Left lung (tissue), 4 donors: ENCODE measurements at regions not wholly inside any gene's neighbourhood (a gene's known extent, or its start where the extent isn't known, plus 50 kb on each side); places are given as distances from the start of the nearest gene placed in this dataset.
A peak's percentile ranks its signal among the peaks of the same experiment; 100 is the strongest.

Source experiments
- ATAC-seq: fragments of 200-7000 bp; cut with Tn5 transposase; one replicate; pipeline ENCODE4 v1.9.1; 2020; ENCODE audit warnings: moderate library complexity
- DNase-seq, 4 donors: peaks; one replicate each; pipeline ENCODE4 v3.0.0-alpha.2; 2013 to 2020
- H3K27ac ChIP-seq, 2 donors: fragments of 200-600 bp; sonication (generic) in 1 of 2; one replicate each; pipeline versions ENCODE4 v1.5.0 to v1.8.0; 2020 to 2021
- H3K27me3 ChIP-seq, 2 donors: fragments of 200-600 bp; sonication (generic) in 1 of 2; one replicate each; pipeline versions ENCODE4 v1.5.0 to v1.8.0; 2020 to 2021
- H3K36me3 ChIP-seq, 2 donors: fragments of 200-600 bp; sonication (generic) in 1 of 2; one replicate each; pipeline versions ENCODE4 v1.5.0 to v1.8.0; 2020 to 2021
- H3K4me1 ChIP-seq, 2 donors: fragments of 200-600 bp; one replicate each; pipeline ENCODE4 v1.8.0; 2021
- H3K4me3 ChIP-seq, 2 donors: fragments of 200-600 bp; sonication (generic) in 1 of 2; one replicate each; pipeline versions ENCODE4 v1.5.0 to v1.8.0; 2020 to 2021; ENCODE audit warnings: mild to moderate bottlenecking in 1 of 2
- H3K9me3 ChIP-seq, 2 donors: fragments of 200-600 bp; sonication (generic) in 1 of 2; one replicate each; pipeline versions ENCODE4 v1.5.0 to v1.8.0; 2020 to 2021
- intact Hi-C, 2 donors: fragments of 100-400 bp; cut with DNase I; formaldehyde crosslinking; loops; one replicate each; pipeline versions ENCODE4 v1.11.2 to v1.14.2; 2022
- TF ChIP-seq, protein P1 (sequence below), 2 donors: fragments of 200-600 bp; sonication (generic) in 1 of 2; IDR thresholded peaks; one replicate each; pipeline versions ENCODE4 v1.5.0 to v1.8.0; 2021; ENCODE audit warnings: antibody characterized with exemption in 2 of 2
- donor health status: DM: no; HTN: yes; CAD: no.
- donor health status: DM: no; HTN: no; CAD: no.

DNA sequence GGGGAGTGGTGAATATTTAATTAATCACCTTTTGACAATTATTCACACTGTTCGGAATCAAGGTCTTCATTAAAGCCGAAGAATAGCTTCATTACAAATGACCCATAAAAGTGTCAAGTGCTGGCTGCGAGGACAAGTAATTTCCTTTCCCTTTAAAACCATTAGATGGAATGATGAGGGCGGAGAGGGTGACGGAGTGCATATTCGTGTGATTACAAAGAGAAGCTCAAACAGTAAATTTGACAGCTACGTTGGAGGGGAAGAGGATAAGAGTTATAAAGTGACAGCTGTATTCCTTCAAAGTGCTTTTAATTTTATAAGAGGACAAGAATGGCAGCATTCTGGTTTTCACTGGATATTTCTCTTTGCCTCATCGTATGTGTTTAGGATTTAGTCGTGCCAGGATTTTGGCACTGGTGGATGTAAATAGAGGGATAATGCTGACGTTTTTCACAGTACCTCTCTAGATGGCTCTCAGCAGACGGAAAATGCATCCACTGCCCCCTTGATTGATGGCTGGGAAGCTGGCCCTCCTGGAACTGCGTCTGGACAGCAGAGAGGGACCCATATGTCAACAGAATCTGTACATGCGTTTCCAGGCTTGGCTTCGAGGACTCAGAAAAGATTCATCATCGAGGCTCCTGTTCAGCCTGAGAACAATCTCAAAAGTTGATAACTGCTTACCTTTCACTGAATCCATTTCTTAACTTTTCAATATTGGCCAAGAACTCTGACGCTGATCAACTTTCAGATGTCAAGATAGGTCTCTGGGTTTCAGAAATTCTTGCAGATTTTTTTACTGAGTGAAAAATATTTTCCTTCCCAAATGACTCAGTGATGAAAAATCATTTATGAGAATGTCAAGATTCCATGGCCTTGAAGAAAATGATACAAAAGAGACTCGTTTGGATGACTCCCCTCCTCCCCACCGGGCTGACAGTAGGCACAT, 50.4 kb upstream of the IRX2 start:
- Histone ChIP-seq H3K27me3 (no peaks in the 10 kb centered on the region), H3K4me3 (no peak overlapping the region), H3K4me1 (no peaks in the 10 kb centered on the region), H3K27ac (peak overlapping the region; percentile 18 to 59), H3K9me3 (no peaks in the 10 kb centered on the region), H3K36me3 (no peaks in the 10 kb centered on the region)
- DNase-seq (no peak), ATAC-seq (peak; percentile 38)
- TF ChIP-seq, protein P1, sequence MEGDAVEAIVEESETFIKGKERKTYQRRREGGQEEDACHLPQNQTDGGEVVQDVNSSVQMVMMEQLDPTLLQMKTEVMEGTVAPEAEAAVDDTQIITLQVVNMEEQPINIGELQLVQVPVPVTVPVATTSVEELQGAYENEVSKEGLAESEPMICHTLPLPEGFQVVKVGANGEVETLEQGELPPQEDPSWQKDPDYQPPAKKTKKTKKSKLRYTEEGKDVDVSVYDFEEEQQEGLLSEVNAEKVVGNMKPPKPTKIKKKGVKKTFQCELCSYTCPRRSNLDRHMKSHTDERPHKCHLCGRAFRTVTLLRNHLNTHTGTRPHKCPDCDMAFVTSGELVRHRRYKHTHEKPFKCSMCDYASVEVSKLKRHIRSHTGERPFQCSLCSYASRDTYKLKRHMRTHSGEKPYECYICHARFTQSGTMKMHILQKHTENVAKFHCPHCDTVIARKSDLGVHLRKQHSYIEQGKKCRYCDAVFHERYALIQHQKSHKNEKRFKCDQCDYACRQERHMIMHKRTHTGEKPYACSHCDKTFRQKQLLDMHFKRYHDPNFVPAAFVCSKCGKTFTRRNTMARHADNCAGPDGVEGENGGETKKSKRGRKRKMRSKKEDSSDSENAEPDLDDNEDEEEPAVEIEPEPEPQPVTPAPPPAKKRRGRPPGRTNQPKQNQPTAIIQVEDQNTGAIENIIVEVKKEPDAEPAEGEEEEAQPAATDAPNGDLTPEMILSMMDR (IDR thresholded peaks at IDR 0.05), result no peak
- intact Hi-C loops, result no loop called here
